Choroid plexus epithelial cell (primary cell): ENCODE measurements at regions not wholly inside any gene's neighbourhood (a gene's known extent, or its start where the extent isn't known, plus 50 kb on each side); places are given as distances from the start of the nearest gene placed in this dataset.

ENCODE experiments used
- DNase-seq: peaks from one replicate; pipeline ENCODE4 v3.0.0-alpha.2; 2010; ENCODE audit warnings: low read depth
- H3K4me3 ChIP-seq: 2 replicates; pipeline ENCODE4 v1.5.1; 2011; ENCODE audit warnings: low read depth, mild to moderate bottlenecking, control low read depth, low read length, moderate library complexity
- TF ChIP-seq, protein P1 (sequence below): conservative IDR thresholded peaks from 2 replicates; pipeline ENCODE4 v1.5.1; 2011; ENCODE audit warnings: low read depth, mild to moderate bottlenecking, control low read depth, inconsistent platforms, low read length, moderate library complexity

DNA sequence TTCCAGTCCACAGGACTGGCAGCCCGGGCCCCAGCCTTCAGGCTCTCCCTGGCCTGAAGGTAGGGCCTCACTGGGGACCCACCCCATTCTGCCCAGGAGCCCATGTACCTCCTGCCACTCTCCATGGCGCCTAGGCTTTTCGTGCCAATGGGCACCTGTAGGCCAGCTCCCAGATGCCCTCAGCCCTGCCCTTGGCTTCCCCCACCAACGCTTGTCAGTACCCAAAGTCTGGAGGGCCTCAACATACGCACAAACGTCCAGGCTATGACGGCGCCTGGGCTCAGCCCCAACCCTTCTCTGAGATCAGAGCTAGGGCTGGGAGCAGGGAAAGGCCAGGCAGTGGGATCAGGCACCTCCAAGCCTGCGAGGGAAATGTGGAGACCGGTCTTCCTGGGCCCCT lies 816.9 kb upstream of the LUZP2 start:
- H3K4me3 ChIP-seq: no peak overlapping the region
- TF ChIP-seq, protein P1, sequence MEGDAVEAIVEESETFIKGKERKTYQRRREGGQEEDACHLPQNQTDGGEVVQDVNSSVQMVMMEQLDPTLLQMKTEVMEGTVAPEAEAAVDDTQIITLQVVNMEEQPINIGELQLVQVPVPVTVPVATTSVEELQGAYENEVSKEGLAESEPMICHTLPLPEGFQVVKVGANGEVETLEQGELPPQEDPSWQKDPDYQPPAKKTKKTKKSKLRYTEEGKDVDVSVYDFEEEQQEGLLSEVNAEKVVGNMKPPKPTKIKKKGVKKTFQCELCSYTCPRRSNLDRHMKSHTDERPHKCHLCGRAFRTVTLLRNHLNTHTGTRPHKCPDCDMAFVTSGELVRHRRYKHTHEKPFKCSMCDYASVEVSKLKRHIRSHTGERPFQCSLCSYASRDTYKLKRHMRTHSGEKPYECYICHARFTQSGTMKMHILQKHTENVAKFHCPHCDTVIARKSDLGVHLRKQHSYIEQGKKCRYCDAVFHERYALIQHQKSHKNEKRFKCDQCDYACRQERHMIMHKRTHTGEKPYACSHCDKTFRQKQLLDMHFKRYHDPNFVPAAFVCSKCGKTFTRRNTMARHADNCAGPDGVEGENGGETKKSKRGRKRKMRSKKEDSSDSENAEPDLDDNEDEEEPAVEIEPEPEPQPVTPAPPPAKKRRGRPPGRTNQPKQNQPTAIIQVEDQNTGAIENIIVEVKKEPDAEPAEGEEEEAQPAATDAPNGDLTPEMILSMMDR: no peak
- no peak for DNase-seq

- no peak for DNase-seq
- TF ChIP-seq, protein P1: no peak
- no peak overlapping the region for H3K4me3 ChIP-seq
Measured at GRCh38 chr11:23680488-23681230, 816.2 kb upstream of the LUZP2 start.

GRCh38 chr11:23684701-23685100 lies 812.2 kb upstream of the LUZP2 start:
- no peak for DNase-seq
- H3K4me3 ChIP-seq: no peak overlapping the region
- TF ChIP-seq, protein P1: no peak

- DNase-seq: no peak
- TF ChIP-seq, protein P1: no peak
- H3K4me3 ChIP-seq: no peak overlapping the region
Measured at GRCh38 chr11:23687991-23688390, 808.9 kb upstream of the LUZP2 start.

DNA sequence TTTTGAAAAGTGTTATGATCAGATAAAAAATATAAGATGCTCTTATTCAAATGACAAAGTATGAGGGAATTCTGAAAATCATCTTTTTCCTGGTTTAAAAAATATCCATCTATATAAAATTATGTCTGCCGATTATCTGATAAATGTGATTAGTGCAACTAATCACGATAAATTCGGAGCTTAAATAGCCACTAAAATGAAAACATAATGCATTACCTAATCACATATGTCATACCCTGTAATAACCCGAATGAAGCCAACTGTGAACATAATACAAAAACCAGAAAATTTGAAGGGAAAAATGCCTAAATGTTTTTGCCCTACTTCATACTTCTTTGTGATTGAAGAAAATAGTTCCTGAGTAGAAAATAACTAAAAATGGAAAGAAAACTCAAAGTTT lies 808.4 kb upstream of the LUZP2 start:
- no peak overlapping the region for H3K4me3 ChIP-seq
- no peak for DNase-seq
- TF ChIP-seq, protein P1: no peak

GRCh38 chr11:23688835-23689234 lies 808.0 kb upstream of the LUZP2 start:
- DNase-seq: peak; percentile 84
- TF ChIP-seq, protein P1: no peak
- no peak overlapping the region for H3K4me3 ChIP-seq
